ENCODE measurements at regions not wholly inside any gene's neighbourhood (a gene's known extent, or its start where the extent isn't known, plus 50 kb on each side); places are given as distances from the start of the nearest gene placed in this dataset.
A peak's percentile ranks its signal among the peaks of the same experiment; 100 is the strongest.
"Not testable (repeated sequence)": the region's sequence is repeated elsewhere in the genome, so short reads cannot be mapped to it uniquely, and the experiment has no call there.

GRCh38 chr2:31770741-31771140, 190.0 kb upstream of the SRD5A2 start:
- no peaks in the 10 kb centered on the region for H3K4me1 Mint-ChIP-seq
- TF ChIP-seq CTCF (IDR thresholded peaks at IDR 0.05; ENCODE audit: unreplicated experiment in 3 of 3), result no peak
- no peaks in the 10 kb centered on the region for H3K27me3 Mint-ChIP-seq (ENCODE audit: low read depth)
- H3K36me3 Mint-ChIP-seq (ENCODE audit: low read depth), result no peaks in the 10 kb centered on the region
- H3K4me3 Mint-ChIP-seq, result no peak overlapping the region
- no peaks in the 10 kb centered on the region for H3K9me3 Mint-ChIP-seq
- no peak overlapping the region for H3K27ac Mint-ChIP-seq

DNA sequence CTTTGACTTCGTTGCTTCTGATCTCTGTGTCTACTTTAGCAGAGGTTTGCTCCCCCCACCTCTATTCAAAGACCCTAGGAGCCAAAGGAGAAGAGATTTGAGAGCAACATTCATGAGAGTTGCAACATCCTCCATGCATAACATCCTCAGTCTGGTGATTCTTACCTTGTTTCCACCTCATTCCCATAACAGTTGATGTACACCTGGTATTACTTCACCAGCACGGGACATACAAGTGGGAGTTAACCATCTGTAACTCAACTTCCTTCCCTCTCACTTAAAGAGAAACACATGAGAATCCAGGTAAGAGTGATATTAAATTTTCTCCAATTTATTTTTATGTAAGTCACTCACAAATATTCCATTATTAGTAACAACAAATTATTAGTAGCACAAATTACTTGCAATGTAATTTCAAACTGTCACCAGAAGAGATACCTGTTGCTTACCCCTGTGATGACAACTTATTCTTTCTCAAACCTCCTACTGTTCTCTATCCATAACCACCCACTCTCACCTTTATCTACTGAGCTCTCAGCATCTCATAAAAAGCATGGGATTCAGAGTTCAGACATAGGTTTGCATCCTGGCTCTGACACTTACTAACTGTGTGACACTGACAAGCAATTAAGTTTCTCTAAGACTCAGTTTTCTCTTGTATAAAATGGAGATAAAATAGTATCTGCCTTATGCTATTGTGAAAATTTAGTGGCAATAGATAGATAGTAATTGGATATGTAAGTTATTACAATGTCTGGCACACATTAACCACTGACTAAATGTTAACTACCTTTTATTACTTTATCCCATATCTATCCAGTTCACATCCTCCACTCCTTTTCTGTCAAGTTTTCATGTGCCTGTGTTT, 184.6 kb upstream of the SRD5A2 start:
- Mint-ChIP-seq H3K4me1 (peaks cover 6% of the 10 kb centered on the region), H3K9me3 (peaks cover 10% of the 10 kb centered on the region), H3K27ac (peak overlapping the region in 1 of 3 experiments; percentile 25), H3K36me3 (ENCODE audit: low read depth) (no peaks in the 10 kb centered on the region), H3K27me3 (ENCODE audit: low read depth) (no peaks in the 10 kb centered on the region), H3K4me3 (no peak overlapping the region)
- TF ChIP-seq CTCF (IDR thresholded peaks at IDR 0.05; ENCODE audit: unreplicated experiment in 3 of 3), result no peak

GRCh38 chr2:31764169-31764568, 183.4 kb upstream of the SRD5A2 start:
- no peaks in the 10 kb centered on the region for H3K36me3 Mint-ChIP-seq (ENCODE audit: low read depth)
- H3K4me3 Mint-ChIP-seq, result no peak overlapping the region
- TF ChIP-seq CTCF (IDR thresholded peaks at IDR 0.05; ENCODE audit: unreplicated experiment in 3 of 3), result no peak
- H3K9me3 Mint-ChIP-seq, result peaks cover 10% of the 10 kb centered on the region
- peak overlapping the region in 1 of 3 experiments; percentile 25 for H3K27ac Mint-ChIP-seq
- peaks cover 6% of the 10 kb centered on the region for H3K4me1 Mint-ChIP-seq
- no peaks in the 10 kb centered on the region for H3K27me3 Mint-ChIP-seq (ENCODE audit: low read depth)

DNA sequence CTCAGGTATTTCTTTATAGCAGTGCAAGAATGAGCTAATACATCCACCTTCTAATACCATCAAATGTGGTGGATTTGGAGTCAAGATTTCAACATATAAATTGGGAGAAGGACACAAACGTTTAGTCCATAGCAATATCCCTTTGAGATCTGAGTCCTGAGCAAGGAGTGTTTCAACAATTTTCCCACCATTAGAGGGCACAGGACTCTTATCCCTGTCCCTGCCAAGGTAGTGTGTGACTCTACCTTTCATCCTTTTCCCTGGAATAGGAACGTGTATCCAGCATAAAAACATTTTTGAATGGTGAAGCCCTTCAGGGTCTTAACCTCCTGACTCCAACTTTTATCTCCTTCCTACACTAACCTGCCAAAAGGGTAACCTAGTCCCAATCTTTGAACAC, 181.3 kb upstream of the SRD5A2 start:
- Mint-ChIP-seq H3K36me3 (ENCODE audit: low read depth) (no peaks in the 10 kb centered on the region), H3K4me1 (peaks cover 6% of the 10 kb centered on the region), H3K27me3 (ENCODE audit: low read depth) (no peaks in the 10 kb centered on the region), H3K4me3 (no peak overlapping the region), H3K27ac (no peak overlapping the region), H3K9me3 (peaks cover 11% of the 10 kb centered on the region)
- TF ChIP-seq CTCF (IDR thresholded peaks at IDR 0.05; ENCODE audit: unreplicated experiment in 3 of 3), result no peak

DNA sequence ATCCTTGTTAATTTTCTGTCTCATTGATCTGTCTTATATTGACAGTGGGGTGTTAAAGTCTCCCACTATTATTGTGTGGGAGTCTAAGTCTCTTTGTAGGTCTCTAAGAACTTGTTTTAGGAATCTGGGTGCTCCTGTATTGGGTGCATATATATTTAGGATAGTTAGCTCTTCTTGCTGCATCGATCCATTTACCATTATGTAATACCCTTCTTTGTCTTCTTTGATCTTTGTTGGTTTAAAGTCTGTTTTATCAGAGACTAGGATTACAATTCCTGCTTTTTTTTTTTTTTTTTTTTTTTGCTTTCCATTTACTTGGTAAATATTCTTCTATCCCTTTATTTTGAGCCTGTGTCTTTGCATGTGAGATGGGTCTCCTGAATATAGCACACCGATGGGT, 176.6 kb upstream of the SRD5A2 start:
- not testable (repeated sequence) for H3K27me3 Mint-ChIP-seq (ENCODE audit: low read depth); H3K4me3 Mint-ChIP-seq; H3K36me3 Mint-ChIP-seq (ENCODE audit: low read depth); H3K4me1 Mint-ChIP-seq
- Mint-ChIP-seq H3K9me3 (peaks cover 26% of the 10 kb centered on the region), H3K27ac (peak overlapping the region in 1 of 3 experiments; percentile 88)

GRCh38 chr2:31748746-31749145, 168.0 kb upstream of the SRD5A2 start:
- not testable (repeated sequence) for H3K36me3 Mint-ChIP-seq (ENCODE audit: low read depth); H3K4me1 Mint-ChIP-seq; H3K27ac Mint-ChIP-seq; H3K4me3 Mint-ChIP-seq; H3K27me3 Mint-ChIP-seq (ENCODE audit: low read depth)
- peaks cover 21% of the 10 kb centered on the region for H3K9me3 Mint-ChIP-seq

DNA sequence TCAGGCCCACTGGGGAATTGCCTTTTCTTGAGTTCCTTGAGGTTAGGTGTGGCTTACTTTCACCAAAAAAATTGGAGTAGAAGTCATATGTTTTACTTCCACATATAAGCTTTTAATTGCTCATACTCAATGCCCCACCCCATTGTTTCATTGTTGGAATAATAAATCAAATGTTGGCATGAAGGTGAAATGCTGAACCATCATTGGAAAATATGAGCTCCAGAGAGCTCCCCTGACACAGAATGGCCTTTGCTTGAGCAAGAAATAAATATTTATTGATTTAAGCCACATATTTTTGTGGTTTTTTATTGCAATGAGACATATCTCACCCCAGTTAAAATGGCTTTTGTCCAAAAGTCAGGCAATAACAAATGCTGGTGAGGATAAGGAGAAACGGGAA, 167.3 kb upstream of the SRD5A2 start:
- Mint-ChIP-seq H3K27me3 (ENCODE audit: low read depth) (no peaks in the 10 kb centered on the region), H3K9me3 (peaks cover 20% of the 10 kb centered on the region), H3K4me3 (no peak overlapping the region), H3K4me1 (no peaks in the 10 kb centered on the region), H3K27ac (no peak overlapping the region), H3K36me3 (ENCODE audit: low read depth) (no peaks in the 10 kb centered on the region)
- no peak for TF ChIP-seq CTCF (IDR thresholded peaks at IDR 0.05; ENCODE audit: unreplicated experiment in 3 of 3)
